GM12872 (cell line): ENCODE measurements at regions not wholly inside any gene's neighbourhood (a gene's known extent, or its start where the extent isn't known, plus 50 kb on each side); places are given as distances from the start of the nearest gene placed in this dataset.

Experiments used
- TF ChIP-seq, protein P1 (sequence below): IDR thresholded peaks from 3 replicates; pipeline ENCODE4 v1.5.1; 2011; ENCODE audit warnings: low read depth, mild to moderate bottlenecking, low read length, moderate library complexity; ENCODE audit not compliant: insufficient read depth

DNA sequence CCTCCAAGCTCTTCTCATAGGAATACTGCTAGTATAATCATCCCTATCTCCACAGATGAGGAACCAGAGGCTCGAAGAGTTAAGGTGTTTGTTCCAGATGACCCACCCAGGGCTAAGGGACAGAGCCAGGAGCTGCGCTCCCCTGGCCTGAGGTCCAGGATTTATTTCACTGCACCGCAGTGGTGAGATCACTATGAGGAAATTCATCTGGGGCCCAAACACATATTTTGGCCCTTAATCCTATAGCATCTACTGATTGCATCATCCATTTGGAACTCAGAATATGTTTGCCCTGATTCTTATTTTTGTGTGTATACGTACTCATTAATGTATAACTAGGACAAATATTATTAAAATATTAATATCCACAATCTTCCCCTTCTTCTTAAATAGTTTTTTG lies 100.1 kb upstream of the RBPJ start:
- TF ChIP-seq, protein P1, sequence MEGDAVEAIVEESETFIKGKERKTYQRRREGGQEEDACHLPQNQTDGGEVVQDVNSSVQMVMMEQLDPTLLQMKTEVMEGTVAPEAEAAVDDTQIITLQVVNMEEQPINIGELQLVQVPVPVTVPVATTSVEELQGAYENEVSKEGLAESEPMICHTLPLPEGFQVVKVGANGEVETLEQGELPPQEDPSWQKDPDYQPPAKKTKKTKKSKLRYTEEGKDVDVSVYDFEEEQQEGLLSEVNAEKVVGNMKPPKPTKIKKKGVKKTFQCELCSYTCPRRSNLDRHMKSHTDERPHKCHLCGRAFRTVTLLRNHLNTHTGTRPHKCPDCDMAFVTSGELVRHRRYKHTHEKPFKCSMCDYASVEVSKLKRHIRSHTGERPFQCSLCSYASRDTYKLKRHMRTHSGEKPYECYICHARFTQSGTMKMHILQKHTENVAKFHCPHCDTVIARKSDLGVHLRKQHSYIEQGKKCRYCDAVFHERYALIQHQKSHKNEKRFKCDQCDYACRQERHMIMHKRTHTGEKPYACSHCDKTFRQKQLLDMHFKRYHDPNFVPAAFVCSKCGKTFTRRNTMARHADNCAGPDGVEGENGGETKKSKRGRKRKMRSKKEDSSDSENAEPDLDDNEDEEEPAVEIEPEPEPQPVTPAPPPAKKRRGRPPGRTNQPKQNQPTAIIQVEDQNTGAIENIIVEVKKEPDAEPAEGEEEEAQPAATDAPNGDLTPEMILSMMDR, result no peak

DNA sequence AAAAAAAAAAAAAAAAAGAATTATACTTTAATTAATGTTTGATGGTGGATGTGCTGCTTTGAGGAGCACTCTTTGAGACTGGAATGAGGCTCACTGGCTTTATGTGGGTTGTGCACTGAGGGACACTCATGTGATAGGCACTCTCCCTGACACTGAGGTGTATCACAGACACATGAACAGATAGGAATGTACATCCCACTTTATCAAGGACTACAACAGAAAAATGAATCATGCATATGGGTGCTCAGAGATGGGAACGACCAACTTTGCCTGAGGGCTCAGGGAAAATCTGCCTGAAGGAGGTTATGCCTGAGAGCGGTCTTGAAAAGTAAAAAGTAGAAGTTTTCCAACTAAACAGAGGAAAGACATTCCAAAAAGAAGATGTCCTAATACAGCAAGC lies 97.7 kb upstream of the RBPJ start:
- TF ChIP-seq, protein P1, result no peak

DNA sequence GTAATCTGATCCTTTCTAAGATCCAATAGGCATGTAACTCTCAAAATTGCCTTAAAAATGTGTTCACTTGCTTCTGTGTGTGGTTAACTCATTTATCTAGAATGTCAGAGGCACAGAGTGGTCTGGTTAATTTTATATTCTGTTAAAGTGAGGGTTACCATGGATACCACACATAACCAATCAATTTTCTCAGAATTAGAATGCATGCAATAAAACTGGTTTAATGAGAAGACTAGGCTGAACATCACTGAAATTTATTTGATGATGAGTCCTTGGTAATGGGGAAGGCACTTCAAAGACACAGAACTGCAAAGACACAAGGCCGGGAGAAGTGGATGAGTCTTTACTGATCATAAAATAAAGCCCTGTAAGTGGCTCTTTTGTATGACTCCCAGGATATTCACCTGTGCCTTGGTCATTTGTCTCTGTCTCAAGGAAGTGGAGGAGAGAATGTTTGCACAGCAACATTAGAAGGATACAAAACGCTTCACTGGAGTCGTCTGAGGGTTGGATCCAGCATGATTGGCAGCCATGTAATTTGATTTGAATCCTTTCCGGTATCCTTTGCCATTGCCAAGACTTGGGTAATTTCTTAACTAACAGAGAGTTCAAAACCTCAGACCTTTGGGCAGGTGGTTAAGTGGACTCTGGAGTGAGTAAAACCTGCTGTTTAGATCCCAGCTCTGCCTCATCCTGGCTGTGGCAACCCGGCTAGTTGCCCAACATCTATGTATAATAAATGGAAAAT lies 94.0 kb upstream of the RBPJ start:
- TF ChIP-seq, protein P1, result no peak

DNA sequence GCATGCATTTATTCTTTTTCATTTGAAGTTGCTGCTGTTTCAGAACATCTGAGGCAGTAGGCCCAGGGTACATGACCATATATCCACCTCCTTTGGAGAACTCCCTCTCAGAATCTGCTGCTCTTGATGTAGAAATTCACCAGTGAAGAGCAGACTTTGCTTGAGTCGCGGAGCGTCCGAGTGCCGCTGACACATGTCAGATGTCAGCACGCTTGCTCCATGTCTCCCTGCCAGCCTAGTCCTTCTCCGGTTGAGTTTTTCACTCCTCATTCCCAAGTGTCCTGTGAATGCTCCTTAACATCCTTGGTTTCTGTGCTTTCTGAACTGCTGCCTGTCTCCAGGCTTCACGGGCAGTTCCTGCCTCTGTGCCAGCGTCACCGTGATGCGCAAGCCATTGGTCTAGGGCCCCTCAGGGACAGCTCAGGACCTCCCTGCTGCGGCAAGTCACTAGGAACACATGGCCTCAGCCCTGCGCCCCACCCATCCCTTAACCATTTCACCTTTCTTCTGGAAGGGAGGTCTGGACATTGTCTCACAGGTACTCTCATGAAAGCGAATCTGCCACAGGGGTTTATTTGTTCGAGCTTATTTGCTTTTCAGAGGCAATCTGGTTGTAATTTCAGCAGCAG lies 93.1 kb upstream of the RBPJ start:
- TF ChIP-seq, protein P1, result no peak

DNA sequence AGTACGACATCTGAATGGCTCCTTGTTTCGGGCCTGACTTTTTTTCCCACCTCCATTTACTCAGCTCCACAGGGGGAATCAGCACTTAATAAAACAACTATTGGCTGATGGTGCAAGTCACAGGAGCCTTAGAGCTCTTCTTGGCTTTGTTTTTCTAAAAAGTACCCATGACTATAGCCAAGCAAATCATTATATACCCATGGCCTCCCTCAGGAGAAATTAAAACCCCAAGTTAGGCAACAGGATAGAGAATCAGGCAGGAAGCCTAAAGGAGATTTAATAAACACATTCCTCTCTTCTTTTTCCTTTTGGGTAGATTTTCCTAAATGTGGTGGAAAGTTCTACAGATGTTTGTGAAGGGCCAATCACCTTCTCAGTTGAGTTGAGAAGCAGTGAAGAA lies 91.9 kb upstream of the RBPJ start:
- TF ChIP-seq, protein P1, result no peak

DNA sequence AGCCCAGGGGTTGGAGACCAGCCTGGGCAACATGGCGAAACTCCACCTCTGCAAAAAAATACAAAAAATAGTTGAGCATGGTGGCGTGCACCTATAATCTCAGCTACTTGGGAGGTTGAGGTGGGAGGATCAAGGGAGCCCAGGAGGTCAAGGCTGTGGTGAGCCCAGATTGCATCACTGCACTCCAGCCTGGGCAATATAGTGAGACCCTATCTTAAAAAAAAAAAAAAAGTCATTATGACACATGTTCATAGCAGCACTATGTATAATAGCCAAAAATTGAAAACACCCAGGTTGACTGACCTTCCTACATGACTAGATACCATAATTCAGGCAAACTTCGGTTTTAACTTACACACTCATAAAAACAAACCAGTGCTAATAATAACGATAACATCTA lies 90.8 kb upstream of the RBPJ start:
- TF ChIP-seq, protein P1, result no peak

DNA sequence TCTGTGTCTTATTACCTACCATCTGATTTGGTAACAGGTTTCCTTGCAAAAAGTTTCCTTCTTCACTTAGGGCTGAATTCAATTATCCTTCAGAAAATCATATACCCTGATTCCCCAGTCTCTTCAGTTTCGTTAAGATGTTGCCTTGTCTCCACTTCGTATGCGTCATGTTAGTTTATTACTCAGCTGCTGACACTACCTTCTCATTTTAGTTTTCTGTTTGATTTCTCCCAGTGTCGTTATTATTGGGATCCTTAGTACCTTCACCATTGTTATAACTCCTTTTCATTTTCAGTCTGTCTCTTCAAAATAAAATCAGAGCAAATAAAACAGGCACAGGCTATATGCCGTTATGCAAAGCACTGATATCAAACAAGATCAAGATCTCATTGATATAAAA lies 87.5 kb upstream of the RBPJ start:
- TF ChIP-seq, protein P1, result no peak
